ENCODE measurements at regions not wholly inside any gene's neighbourhood (a gene's known extent, or its start where the extent isn't known, plus 50 kb on each side); places are given as distances from the start of the nearest gene placed in this dataset.

DNA sequence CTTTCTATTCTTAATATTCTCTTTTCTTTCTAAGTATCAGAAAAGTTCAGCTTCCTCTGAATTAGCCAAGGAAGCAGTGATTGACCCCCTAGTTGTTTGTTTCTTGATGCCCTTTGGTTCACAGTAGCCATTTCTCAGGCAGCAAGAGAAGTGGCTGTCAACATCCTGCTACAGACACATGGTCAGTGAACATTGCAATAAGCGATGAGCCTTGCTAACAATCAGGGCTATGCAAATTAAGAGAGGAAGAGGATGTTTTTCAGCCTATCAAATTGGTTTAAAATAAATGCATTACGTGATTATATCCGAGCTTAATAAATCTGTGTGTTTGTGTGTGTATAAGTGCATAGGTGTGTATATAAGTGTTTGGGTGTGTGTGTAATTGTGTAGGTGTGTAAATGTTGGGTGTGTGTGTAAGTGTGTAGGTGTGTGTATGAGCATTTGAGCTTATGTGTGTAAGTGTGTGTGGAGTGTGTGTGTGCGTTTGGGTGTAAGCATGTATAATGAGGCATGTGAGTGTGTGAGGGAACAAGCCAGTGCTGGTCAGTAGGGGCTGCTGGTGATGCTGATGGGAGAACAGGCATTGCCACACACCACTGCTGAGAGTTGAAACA is 78.1 kb upstream of the XCR1 start:
- TF ChIP-seq, protein P1, sequence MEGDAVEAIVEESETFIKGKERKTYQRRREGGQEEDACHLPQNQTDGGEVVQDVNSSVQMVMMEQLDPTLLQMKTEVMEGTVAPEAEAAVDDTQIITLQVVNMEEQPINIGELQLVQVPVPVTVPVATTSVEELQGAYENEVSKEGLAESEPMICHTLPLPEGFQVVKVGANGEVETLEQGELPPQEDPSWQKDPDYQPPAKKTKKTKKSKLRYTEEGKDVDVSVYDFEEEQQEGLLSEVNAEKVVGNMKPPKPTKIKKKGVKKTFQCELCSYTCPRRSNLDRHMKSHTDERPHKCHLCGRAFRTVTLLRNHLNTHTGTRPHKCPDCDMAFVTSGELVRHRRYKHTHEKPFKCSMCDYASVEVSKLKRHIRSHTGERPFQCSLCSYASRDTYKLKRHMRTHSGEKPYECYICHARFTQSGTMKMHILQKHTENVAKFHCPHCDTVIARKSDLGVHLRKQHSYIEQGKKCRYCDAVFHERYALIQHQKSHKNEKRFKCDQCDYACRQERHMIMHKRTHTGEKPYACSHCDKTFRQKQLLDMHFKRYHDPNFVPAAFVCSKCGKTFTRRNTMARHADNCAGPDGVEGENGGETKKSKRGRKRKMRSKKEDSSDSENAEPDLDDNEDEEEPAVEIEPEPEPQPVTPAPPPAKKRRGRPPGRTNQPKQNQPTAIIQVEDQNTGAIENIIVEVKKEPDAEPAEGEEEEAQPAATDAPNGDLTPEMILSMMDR (IDR thresholded peaks at IDR 0.05) = no peak
- intact Hi-C loops (cut with DNase I) = no loop called here
- Histone ChIP-seq H3K27ac (no peak overlapping the region), H3K9me3 (no peaks in the 10 kb centered on the region), H3K36me3 (no peaks in the 10 kb centered on the region), H3K4me1 (peaks cover 27% of the 10 kb centered on the region), H3K27me3 (ENCODE audit: low read depth) (no peaks in the 10 kb centered on the region), H3K4me3 (no peak overlapping the region)
- DNase-seq (no peak), ATAC-seq (no peak)

DNA sequence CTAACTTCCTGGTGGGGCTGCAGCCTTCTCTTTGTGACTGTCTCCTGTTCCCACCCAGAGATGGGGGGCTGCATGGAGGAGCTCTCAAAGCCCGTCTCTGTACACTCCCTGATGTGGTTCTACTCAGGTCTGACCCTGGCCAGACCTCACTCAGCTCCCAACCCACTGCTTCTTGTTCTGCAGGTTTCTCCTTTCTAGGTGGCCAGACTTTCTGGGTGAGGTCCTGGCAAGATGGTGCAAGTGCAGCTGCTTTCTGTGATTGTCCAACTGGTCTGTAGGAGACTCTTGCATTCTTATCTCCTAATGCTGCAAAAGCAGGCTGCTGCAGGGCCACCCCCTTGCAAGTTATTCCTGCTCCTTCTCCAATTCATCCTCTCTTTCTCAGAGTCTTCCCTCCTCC is 77.4 kb upstream of the XCR1 start:
- Histone ChIP-seq H3K4me3 (no peak overlapping the region), H3K36me3 (no peaks in the 10 kb centered on the region), H3K27me3 (ENCODE audit: low read depth) (no peaks in the 10 kb centered on the region), H3K4me1 (peaks cover 26% of the 10 kb centered on the region), H3K9me3 (no peaks in the 10 kb centered on the region), H3K27ac (no peak overlapping the region)
- TF ChIP-seq, protein P1 (IDR thresholded peaks at IDR 0.05) = no peak
- intact Hi-C loops (cut with DNase I) = no loop called here
- DNase-seq (no peak), ATAC-seq (no peak)

DNA sequence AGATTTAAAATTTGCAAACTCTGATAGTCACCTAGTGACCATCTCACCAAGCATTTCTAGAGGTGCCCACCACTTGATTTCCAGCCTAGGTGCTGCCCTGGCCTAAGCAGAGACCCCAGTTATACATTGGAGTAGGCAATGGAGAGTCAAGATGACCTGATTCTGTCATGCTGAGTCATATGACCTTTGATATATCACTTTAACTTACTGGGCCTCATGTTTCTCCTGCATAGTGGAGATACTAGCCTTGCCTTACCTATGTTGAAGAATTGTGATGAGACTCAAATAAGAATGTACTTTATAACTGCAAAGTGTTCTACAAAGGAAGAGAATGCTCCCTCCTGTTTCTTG is 75.5 kb upstream of the XCR1 start:
- Histone ChIP-seq H3K9me3 (no peaks in the 10 kb centered on the region), H3K4me3 (no peak overlapping the region), H3K27ac (no peak overlapping the region), H3K27me3 (ENCODE audit: low read depth) (no peaks in the 10 kb centered on the region), H3K36me3 (no peaks in the 10 kb centered on the region), H3K4me1 (peaks cover 30% of the 10 kb centered on the region)
- ATAC-seq (no peak), DNase-seq (no peak)
- TF ChIP-seq, protein P1 (IDR thresholded peaks at IDR 0.05) = no peak
- intact Hi-C loops (cut with DNase I) = no loop called here

DNA sequence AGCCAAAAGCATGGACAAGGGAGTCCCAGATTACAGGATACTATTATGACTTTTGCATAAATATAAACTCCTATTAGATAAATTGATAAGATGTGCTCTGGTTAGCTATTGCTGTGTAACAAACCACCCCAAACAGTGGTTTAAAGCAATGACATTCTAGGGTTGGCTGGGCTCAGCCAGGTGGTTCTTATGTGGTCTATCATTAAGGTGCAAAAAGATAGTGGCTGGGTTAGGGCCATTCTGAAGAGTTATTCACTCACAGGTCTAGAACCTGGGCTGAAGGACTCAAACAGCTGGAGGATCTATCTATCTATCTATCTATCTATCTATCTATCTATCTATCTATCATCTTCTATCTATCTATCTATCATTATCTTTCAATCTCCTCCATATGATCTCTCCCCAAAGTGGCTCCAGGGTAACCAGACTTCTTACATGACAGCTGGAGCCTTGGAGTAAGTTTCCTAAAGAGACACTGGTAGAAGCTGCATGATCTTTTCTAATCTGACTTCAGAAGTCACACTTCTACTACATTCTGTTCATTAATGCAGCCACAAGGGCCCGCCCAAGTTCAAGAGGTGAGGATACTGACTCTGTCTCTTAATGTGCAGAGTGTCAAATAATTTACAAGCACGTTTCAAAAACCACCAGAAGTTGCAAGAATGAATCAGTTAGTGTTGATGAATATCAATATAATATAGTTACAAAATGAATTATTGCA is 74.9 kb upstream of the XCR1 start:
- Histone ChIP-seq H3K9me3 (no peaks in the 10 kb centered on the region), H3K4me3 (no peak overlapping the region), H3K4me1 (peaks cover 35% of the 10 kb centered on the region), H3K27ac (no peak overlapping the region), H3K27me3 (ENCODE audit: low read depth) (no peaks in the 10 kb centered on the region), H3K36me3 (no peaks in the 10 kb centered on the region)
- TF ChIP-seq, protein P1 (IDR thresholded peaks at IDR 0.05) = no peak
- intact Hi-C loops (cut with DNase I) = no loop called here
- ATAC-seq (no peak), DNase-seq (no peak)

DNA sequence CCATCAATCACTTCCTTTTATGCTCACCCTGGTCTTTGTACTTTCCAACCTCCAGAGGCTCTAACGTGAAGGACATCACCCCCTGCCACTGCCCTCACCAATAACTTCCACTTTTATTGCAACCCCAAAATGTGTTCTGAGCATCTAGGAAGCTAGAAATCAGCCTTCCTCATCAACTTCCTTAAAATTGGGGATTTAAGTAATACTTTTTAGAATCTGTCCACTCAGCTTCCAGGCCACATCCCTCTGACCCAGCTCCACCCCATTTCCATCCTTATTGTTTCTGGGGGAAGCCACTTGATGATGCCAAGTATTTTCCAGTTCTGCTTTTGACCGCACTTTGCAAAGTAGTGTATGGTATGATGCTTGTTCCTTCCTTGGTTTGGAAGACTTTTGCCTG is 73.5 kb upstream of the XCR1 start:
- DNase-seq (peak; percentile 51), ATAC-seq (peak; percentile 57 to 73)
- H3K27me3 ChIP-seq (ENCODE audit: low read depth) = no peaks in the 10 kb centered on the region
- peaks cover 42% of the 10 kb centered on the region for H3K4me1 ChIP-seq
- no peaks in the 10 kb centered on the region for H3K9me3 ChIP-seq
- H3K36me3 ChIP-seq = no peaks in the 10 kb centered on the region
- no peak overlapping the region for H3K4me3 ChIP-seq
- TF ChIP-seq, protein P1 (IDR thresholded peaks at IDR 0.05) = no peak
- H3K27ac ChIP-seq = peak overlapping the region; percentile 31
- intact Hi-C loops (cut with DNase I) = no loop called here

Data from lower lobe of right lung (tissue), 2 donors.